ENCODE measurements at regions not wholly inside any gene's neighbourhood (a gene's known extent, or its start where the extent isn't known, plus 50 kb on each side); places are given as distances from the start of the nearest gene placed in this dataset.

DNA sequence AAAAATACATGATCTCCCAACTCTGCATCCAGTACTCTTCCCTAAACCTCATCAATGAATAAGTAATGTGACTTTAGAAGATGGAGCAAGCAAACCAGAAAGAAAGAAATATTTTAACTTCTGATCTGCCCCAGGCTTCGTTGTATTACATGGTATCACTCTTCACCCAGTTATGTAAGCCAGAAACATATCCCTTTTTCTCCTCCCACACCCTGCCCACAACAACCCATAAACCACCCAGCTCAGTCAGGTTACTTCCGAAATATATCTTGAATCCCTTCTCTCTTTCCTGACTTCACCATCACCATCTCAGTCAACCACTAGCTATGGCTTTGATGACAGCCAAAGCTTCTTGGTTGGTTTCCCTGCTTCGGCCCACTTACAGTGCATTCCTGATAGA is 295.8 kb upstream of the PARD3B start:
- WGBS (ENCODE audit: extremely low coverage, insufficient read length, low lambda C conversion rate) = no CpG with 5 or more reads among the region's 3 CpGs
- no peaks in the 10 kb centered on the region; a peak in 1 of 5 replicates for H3K9me3 Mint-ChIP-seq
- H2BK15ac ChIP-seq (ENCODE audit: low read depth, low read length) = no peak overlapping the region

More for the DNA sequence above, 295.8 kb upstream of the PARD3B start:
- H3K36me3 Mint-ChIP-seq (ENCODE audit: insufficient read depth in 1 of 3, low read depth in 3 of 3) = no peaks in the 10 kb centered on the region
- H3T11ph ChIP-seq (ENCODE audit: low read length) = no peak overlapping the region
- no peak overlapping the region for H3K4me3 Mint-ChIP-seq
- H3K4me1 ChIP-seq (ENCODE audit: insufficient read depth, low read length) = no peaks in the 10 kb centered on the region
- H3K23me2 ChIP-seq (ENCODE audit: insufficient read length, low read depth, low read length, poor library complexity, severe bottlenecking) = no peaks in the 10 kb centered on the region
- no peak overlapping the region for H3K56ac ChIP-seq (ENCODE audit: insufficient read length, low read depth, low read length)
- H3K79me2 ChIP-seq (ENCODE audit: insufficient read depth, low read length) = no peaks in the 10 kb centered on the region
- no peaks in the 10 kb centered on the region for H4K20me1 ChIP-seq (ENCODE audit: control insufficient read depth, insufficient read depth, insufficient read length)
- H2BK12ac ChIP-seq (ENCODE audit: insufficient read length, low read depth, low read length) = no peak overlapping the region
- no peak overlapping the region for H4K8ac ChIP-seq (replicated peaks; ENCODE audit: insufficient read length, low read depth, low read length)
- no peak for DNase-seq
- H3K27ac ChIP-seq (ENCODE audit: insufficient read length, low read depth, low read length) = no peak overlapping the region
- no peaks in the 10 kb centered on the region for H3K27me3 ChIP-seq (ENCODE audit: insufficient read depth, low read length)
- no peak overlapping the region for H3K23ac ChIP-seq (ENCODE audit: insufficient read length, low read depth, low read length)
- H3K14ac ChIP-seq (ENCODE audit: insufficient read depth, low read length) = no peak overlapping the region
- H4K91ac ChIP-seq (ENCODE audit: insufficient read length, low read depth, low read length) = no peak overlapping the region
- H3K4ac ChIP-seq (ENCODE audit: low read depth, low read length) = no peak overlapping the region
- no peak overlapping the region for H3K18ac ChIP-seq (ENCODE audit: insufficient read length, low read depth, low read length)
- H2AK5ac ChIP-seq (ENCODE audit: insufficient read length, low read length) = no peak overlapping the region
- no peak overlapping the region for H2BK5ac ChIP-seq (ENCODE audit: insufficient read length, low read length)
- no peaks in the 10 kb centered on the region; the same call in 1 of the 2 replicates for H3K27me3 Mint-ChIP-seq (ENCODE audit: low read depth)
- no peaks in the 10 kb centered on the region for H3K79me1 ChIP-seq (ENCODE audit: insufficient read depth, low read depth, low read length, poor library complexity, severe bottlenecking)
- no peak overlapping the region for H2BK20ac ChIP-seq (ENCODE audit: low read depth, low read length, poor library complexity, severe bottlenecking)
- no peak overlapping the region for H2BK120ac ChIP-seq (ENCODE audit: low read depth, low read length, poor library complexity, severe bottlenecking)
- no peak overlapping the region for H3K27ac Mint-ChIP-seq
- H3K4me2 ChIP-seq (ENCODE audit: insufficient read depth, insufficient read length, low read length) = no peak overlapping the region
- H3K9me3 ChIP-seq (ENCODE audit: control insufficient read depth, low read depth, low read length) = no peaks in the 10 kb centered on the region
- no peak overlapping the region for H4K5ac ChIP-seq (ENCODE audit: insufficient read length, low read depth, low read length)
- no peaks in the 10 kb centered on the region for H3K4me1 Mint-ChIP-seq
- TF ChIP-seq, protein P1, sequence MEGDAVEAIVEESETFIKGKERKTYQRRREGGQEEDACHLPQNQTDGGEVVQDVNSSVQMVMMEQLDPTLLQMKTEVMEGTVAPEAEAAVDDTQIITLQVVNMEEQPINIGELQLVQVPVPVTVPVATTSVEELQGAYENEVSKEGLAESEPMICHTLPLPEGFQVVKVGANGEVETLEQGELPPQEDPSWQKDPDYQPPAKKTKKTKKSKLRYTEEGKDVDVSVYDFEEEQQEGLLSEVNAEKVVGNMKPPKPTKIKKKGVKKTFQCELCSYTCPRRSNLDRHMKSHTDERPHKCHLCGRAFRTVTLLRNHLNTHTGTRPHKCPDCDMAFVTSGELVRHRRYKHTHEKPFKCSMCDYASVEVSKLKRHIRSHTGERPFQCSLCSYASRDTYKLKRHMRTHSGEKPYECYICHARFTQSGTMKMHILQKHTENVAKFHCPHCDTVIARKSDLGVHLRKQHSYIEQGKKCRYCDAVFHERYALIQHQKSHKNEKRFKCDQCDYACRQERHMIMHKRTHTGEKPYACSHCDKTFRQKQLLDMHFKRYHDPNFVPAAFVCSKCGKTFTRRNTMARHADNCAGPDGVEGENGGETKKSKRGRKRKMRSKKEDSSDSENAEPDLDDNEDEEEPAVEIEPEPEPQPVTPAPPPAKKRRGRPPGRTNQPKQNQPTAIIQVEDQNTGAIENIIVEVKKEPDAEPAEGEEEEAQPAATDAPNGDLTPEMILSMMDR (conservative IDR thresholded peaks at IDR 0.05) = no peak
- H3K9ac ChIP-seq (ENCODE audit: extremely low read depth, insufficient read length, low read length) = no peak overlapping the region
- no peak overlapping the region for H2AFZ ChIP-seq (ENCODE audit: low read length)

Data from H9 (cell line).